Prostate gland (tissue), 2 donors: ENCODE measurements at regions not wholly inside any gene's neighbourhood (a gene's known extent, or its start where the extent isn't known, plus 50 kb on each side); places are given as distances from the start of the nearest gene placed in this dataset.

Experiments
- DNase-seq: peaks from one replicate; pipeline ENCODE4 v3.0.0-alpha.2; 2019; ENCODE audit warnings: low spot score
- H3K27ac ChIP-seq, 2 donors: fragments of 200-600 bp; sonication (generic); 2 replicates each; pipeline ENCODE4 v1.5.1; 2017 to 2019
- H3K27me3 ChIP-seq: fragments of 200-600 bp; sonication (generic); replicated peaks from 2 replicates; pipeline ENCODE4 v1.5.1; 2019; ENCODE audit not compliant: insufficient read depth
- H3K36me3 ChIP-seq, 2 donors: fragments of 200-600 bp; sonication (generic); 1 replicate in 1 of 2; 2 replicates in 1 of 2; pipeline versions ENCODE4 v1.5.1 to v1.8.1; 2017 to 2019
- H3K4me1 ChIP-seq: fragments of 200-600 bp; sonication (generic); replicated peaks from 2 replicates; pipeline ENCODE4 v1.5.1; 2019
- H3K4me3 ChIP-seq, 2 donors: fragments of 200-600 bp; sonication (generic); 2 replicates each; pipeline ENCODE4 v1.5.1; 2017 to 2019
- H3K9me3 ChIP-seq: fragments of 200-600 bp; sonication (generic); 2 replicates; pipeline ENCODE4 v1.5.1; 2017
- CTCF ChIP-seq, 4 experiments: fragments of 200-600 bp in 2 of 4; fragments of 450-650 bp in 2 of 4; sonication (generic) in 2 of 4; IDR thresholded peaks; 1 replicate in 3 of 4; 2 replicates in 1 of 4; pipeline ENCODE4 v1.5.1; 2016 to 2019; ENCODE audit warnings: antibody characterized with exemption in 4 of 4, mild to moderate bottlenecking in 2 of 4, moderate library complexity in 2 of 4
- POLR2A ChIP-seq: fragments of 450-650 bp; IDR thresholded peaks from one replicate; pipeline ENCODE4 v1.6.1; 2016; ENCODE audit warnings: antibody characterized with exemption, mild to moderate bottlenecking
- POLR2AphosphoS5 ChIP-seq: sonication (generic); formaldehyde crosslinking; IDR thresholded peaks from one replicate; pipeline ENCODE4 v1.6.1; 2017; ENCODE audit warnings: antibody characterized with exemption
- WGBS: methylation state at CpG from one replicate; pipeline ENCODE4 v1.1.5; 2018; 5-methylcytosine and 5-hydroxymethylcytosine counted together
- intact Hi-C: fragments of 100-400 bp; cut with DNase I; formaldehyde crosslinking; loops from one replicate; pipeline ENCODE4 v1.14.2; 2022

GRCh38 chr20:48201885-48202284 lies 416.6 kb upstream of the SULF2 start:
- intact Hi-C loops = no loop called here
- Histone ChIP-seq H3K4me3 (no peak overlapping the region), H3K27ac (no peak overlapping the region), H3K36me3 (no peaks in the 10 kb centered on the region), H3K27me3 (no peaks in the 10 kb centered on the region), H3K9me3 (no peaks in the 10 kb centered on the region), H3K4me1 (no peaks in the 10 kb centered on the region)
- WGBS = 81% methylated on average over 4 of the region's 5 CpGs
- DNase-seq = no peak
- TF ChIP-seq POLR2AphosphoS5 = no peak
- TF ChIP-seq POLR2A = no peak
- TF ChIP-seq CTCF (IDR thresholded peaks at IDR 0.05) = no peak

GRCh38 chr20:48201188-48201587 lies 415.9 kb upstream of the SULF2 start:
- H3K4me3 ChIP-seq = no peak overlapping the region
- TF ChIP-seq POLR2AphosphoS5 = no peak
- no peak for TF ChIP-seq POLR2A
- no peak for TF ChIP-seq CTCF (IDR thresholded peaks at IDR 0.05)
- intact Hi-C loops = no loop called here
- WGBS = 83% methylated on average over 8 of the region's 8 CpGs
- DNase-seq = no peak
- no peaks in the 10 kb centered on the region for H3K9me3 ChIP-seq
- no peak overlapping the region for H3K27ac ChIP-seq
- no peaks in the 10 kb centered on the region for H3K36me3 ChIP-seq
- H3K27me3 ChIP-seq = no peaks in the 10 kb centered on the region
- no peaks in the 10 kb centered on the region for H3K4me1 ChIP-seq

GRCh38 chr20:48198929-48199451 lies 413.7 kb upstream of the SULF2 start:
- DNase-seq = peak; percentile 67
- no peaks in the 10 kb centered on the region for H3K9me3 ChIP-seq
- no peak overlapping the region for H3K4me3 ChIP-seq
- intact Hi-C loops = no loop called here
- no peaks in the 10 kb centered on the region for H3K27me3 ChIP-seq
- WGBS = 17% methylated on average over 8 of the region's 8 CpGs
- no peaks in the 10 kb centered on the region for H3K4me1 ChIP-seq
- H3K36me3 ChIP-seq = no peaks in the 10 kb centered on the region
- H3K27ac ChIP-seq = no peak overlapping the region
- TF ChIP-seq POLR2A (no peak), CTCF (IDR thresholded peaks at IDR 0.05) (peak in 1 of 4 experiments; percentile 7), POLR2AphosphoS5 (peak; percentile 78)

GRCh38 chr20:48197066-48197465 lies 411.8 kb upstream of the SULF2 start:
- Histone ChIP-seq H3K36me3 (no peaks in the 10 kb centered on the region), H3K9me3 (no peaks in the 10 kb centered on the region), H3K4me3 (no peak overlapping the region), H3K27ac (no peak overlapping the region), H3K4me1 (no peaks in the 10 kb centered on the region), H3K27me3 (no peaks in the 10 kb centered on the region)
- no peak for TF ChIP-seq POLR2AphosphoS5
- TF ChIP-seq POLR2A = no peak
- no peak for TF ChIP-seq CTCF (IDR thresholded peaks at IDR 0.05)
- intact Hi-C loops = no loop called here
- no peak for DNase-seq
- WGBS = 62% methylated on average over 14 of the region's 14 CpGs

GRCh38 chr20:48196486-48196885 lies 411.2 kb upstream of the SULF2 start:
- intact Hi-C loops = no loop called here

More at GRCh38 chr20:48196486-48196885, 411.2 kb upstream of the SULF2 start:
- Histone ChIP-seq H3K27me3 (no peaks in the 10 kb centered on the region), H3K4me1 (no peaks in the 10 kb centered on the region), H3K9me3 (no peaks in the 10 kb centered on the region), H3K36me3 (no peaks in the 10 kb centered on the region), H3K27ac (no peak overlapping the region), H3K4me3 (no peak overlapping the region)
- 83% methylated on average over 10 of the region's 10 CpGs for whole genome bisulfite sequencing
- no peak for DNase-seq
- TF ChIP-seq POLR2AphosphoS5 = no peak
- no peak for TF ChIP-seq POLR2A
- no peak for TF ChIP-seq CTCF (IDR thresholded peaks at IDR 0.05)
